GM12878 (cell line): ENCODE measurements at regions not wholly inside any gene's neighbourhood (a gene's known extent, or its start where the extent isn't known, plus 50 kb on each side); places are given as distances from the start of the nearest gene placed in this dataset.

Source experiments
- ATAC-seq: fragments of 200-7000 bp; cut with Tn5 transposase; 3 replicates; pipeline ENCODE4 v1.9.1; 2020; ENCODE audit warnings: mild to moderate bottlenecking, moderate library complexity
- BruUV-seq: library from RNA; stranded (reverse); fragments of 400-500 nt; replicated peaks from 2 replicates; lab custom pipeline; 2021; lab: Mats Ljungman, UMichigan
- CTCF ChIA-PET: fragments of 300-600 bp; sonication (Branson Sonifier 250); formaldehyde crosslinking; extraction: SDS; loops from one replicate; lab custom pipeline; 2021; ENCODE audit warnings: inconsistent platforms; lab: Yijun Ruan, JAX
- POLR2A ChIA-PET: fragments of 350-600 bp; formaldehyde crosslinking; extraction: SDS; loops from one replicate; lab custom pipeline; 2021; ENCODE audit warnings: inconsistent platforms; lab: Charles Lee
- RAD21 ChIA-PET: fragments of 300-600 bp; sonication (Branson Sonifier 250); formaldehyde crosslinking; loops from one replicate; lab custom pipeline; 2023; ENCODE audit warnings: antibody characterized with exemption; ENCODE audit not compliant: unreplicated experiment; lab: Charles Lee
- SMC1A ChIA-PET: fragments of 300-600 bp; sonication (Branson Sonifier 250); formaldehyde crosslinking; loops from one replicate; lab custom pipeline; 2023; ENCODE audit not compliant: unreplicated experiment, uncharacterized antibody; lab: Charles Lee
- DNase-seq: peaks from one replicate; pipeline ENCODE4 v3.0.0-alpha.2; 2011; ENCODE audit warnings: low read depth, low spot score
- FAIRE-seq: peaks from 3 replicates; lab custom pipeline; 2011; peaks lifted over from hg19 to GRCh38; lab: Jason Lieb, UNC
- H2AFZ ChIP-seq: 2 replicates; pipeline ENCODE4 v1.6.0; 2011; ENCODE audit warnings: low read depth, low read length, control low read depth; ENCODE audit not compliant: control insufficient read depth
- H3K27ac ChIP-seq: 2 replicates; pipeline ENCODE4 v1.5.1; 2011; ENCODE audit warnings: control low read depth; ENCODE audit not compliant: control insufficient read depth, insufficient read depth
- H3K27me3 ChIP-seq, 2 experiments: replicated peaks in 1 of 2; 2 replicates each; pipeline versions ENCODE4 v1.6.0 to v1.6.1; 2011; ENCODE audit warnings: low read length in 1 of 2; ENCODE audit not compliant: control insufficient read depth in 2 of 2, insufficient read depth in 2 of 2
- H3K36me3 ChIP-seq, 2 experiments: 2 replicates each; pipeline ENCODE4 v1.5.1; 2011; ENCODE audit warnings: low read length in 1 of 2; ENCODE audit not compliant: control insufficient read depth in 2 of 2, insufficient read depth in 2 of 2
- H3K4me1 ChIP-seq: 2 replicates; pipeline ENCODE4 v1.6.1; 2011; ENCODE audit warnings: mild to moderate bottlenecking, low read length, moderate library complexity, mixed read lengths; ENCODE audit not compliant: control insufficient read depth, insufficient read depth
- H3K4me2 ChIP-seq: 2 replicates; pipeline ENCODE4 v1.6.0; 2011; ENCODE audit warnings: control low read depth; ENCODE audit not compliant: control insufficient read depth, insufficient read depth
- H3K4me3 ChIP-seq: fragments of 200-600 bp; sonication (generic); 2 replicates; pipeline ENCODE4 v1.5.1; 2016
- H3K79me2 ChIP-seq: 2 replicates; pipeline ENCODE4 v1.6.0; 2011; ENCODE audit warnings: low read length; ENCODE audit not compliant: control insufficient read depth, insufficient read depth
- H3K9ac ChIP-seq: 2 replicates; pipeline ENCODE4 v1.8.0; 2011; ENCODE audit warnings: low read length, control low read depth, mixed read lengths; ENCODE audit not compliant: control insufficient read depth, insufficient read depth
- H3K9me3 ChIP-seq: replicated peaks from 3 replicates; pipeline ENCODE4 v1.5.1; 2011; ENCODE audit warnings: mild to moderate bottlenecking, low read length; ENCODE audit not compliant: control insufficient read depth, insufficient read depth
- H4K20me1 ChIP-seq: 2 replicates; pipeline ENCODE4 v1.6.0; 2011; ENCODE audit not compliant: control insufficient read depth, insufficient read depth
- ATF7 ChIP-seq: fragments of 450-650 bp; IDR thresholded peaks from 2 replicates; pipeline ENCODE4 v1.6.1; 2016; ENCODE audit warnings: low read depth, mild to moderate bottlenecking
- E2F8 ChIP-seq: fragments of 450-650 bp; IDR thresholded peaks from 2 replicates; pipeline ENCODE4 v1.6.1; 2018; ENCODE audit warnings: mild to moderate bottlenecking, low read depth, moderate library complexity; ENCODE audit not compliant: partially characterized antibody
- FOXM1 ChIP-seq: IDR thresholded peaks from 2 replicates; pipeline ENCODE4 v1.6.1; 2012; ENCODE audit warnings: low read depth, mild to moderate bottlenecking, inconsistent platforms, low read length, moderate library complexity
- IKZF1 ChIP-seq: fragments of 450-650 bp; conservative IDR thresholded peaks from 2 replicates; pipeline ENCODE4 v1.6.1; 2017; ENCODE audit warnings: antibody characterized with exemption, mild to moderate bottlenecking
- KDM1A ChIP-seq: fragments of 200-600 bp; sonication (generic); IDR thresholded peaks from 2 replicates; pipeline ENCODE4 v1.6.1; 2016; ENCODE audit warnings: borderline replicate concordance
- MEF2B ChIP-seq: fragments of 450-650 bp; IDR thresholded peaks from 2 replicates; pipeline ENCODE4 v1.6.1; 2018; ENCODE audit warnings: mild to moderate bottlenecking, moderate library complexity; ENCODE audit not compliant: partially characterized antibody, poor library complexity, severe bottlenecking
- MTA3 ChIP-seq: IDR thresholded peaks from 2 replicates; pipeline ENCODE4 v1.6.1; 2012; ENCODE audit warnings: low read length, inconsistent platforms, borderline replicate concordance
- MXI1 ChIP-seq: fragments of 150-350 bp; IDR thresholded peaks from 2 replicates; pipeline ENCODE4 v1.6.1; 2011; ENCODE audit warnings: low read depth, mild to moderate bottlenecking, inconsistent platforms, low read length, improper control_type of control experiment
- NFIC ChIP-seq: IDR thresholded peaks from 2 replicates; pipeline ENCODE4 v1.6.1; 2012; ENCODE audit warnings: low read depth, mild to moderate bottlenecking, inconsistent platforms, low read length, moderate library complexity
- NR2F1 ChIP-seq: fragments of 450-650 bp; conservative IDR thresholded peaks from 2 replicates; pipeline ENCODE4 v1.6.1; 2017; ENCODE audit warnings: mild to moderate bottlenecking
- PAX5 ChIP-seq: IDR thresholded peaks from 2 replicates; pipeline ENCODE4 v1.6.1; 2011; ENCODE audit warnings: low read depth, low read length, borderline replicate concordance
- WGBS: methylation state at CpG from one replicate; pipeline ENCODE4 v1.1.6; 2016; ENCODE audit warnings: low lambda C conversion rate; ENCODE audit not compliant: insufficient replicate concordance, insufficient coverage; ENCODE audit errors: missing lambda C conversion rate; 5-methylcytosine and 5-hydroxymethylcytosine counted together
- in situ Hi-C: fragments of 300-500 bp; cut with MboI; formaldehyde crosslinking; loops from 9 replicates; pipeline ENCODE4 v1.14.3; 2018; ENCODE audit warnings: mixed read lengths
- intact Hi-C: fragments of 100-400 bp; cut with micrococcal nuclease; formaldehyde crosslinking; loops from one replicate; pipeline ENCODE4 v1.14.2; 2022; ENCODE audit not compliant: unreplicated experiment
- TF ChIP-seq, protein P1 (sequence below): fragments of 450-650 bp; IDR thresholded peaks from 2 replicates; pipeline ENCODE4 v1.6.1; 2016; ENCODE audit warnings: mild to moderate bottlenecking, moderate library complexity, borderline replicate concordance
- TF ChIP-seq, protein P2 (sequence below): fragments of 150-350 bp; IDR thresholded peaks from 2 replicates; pipeline ENCODE4 v1.6.1; 2014; ENCODE audit warnings: mild to moderate bottlenecking, low read depth, low read length

- TF ChIP-seq PAX5 (no peak), IKZF1 (no peak)
- TF ChIP-seq, protein P1, sequence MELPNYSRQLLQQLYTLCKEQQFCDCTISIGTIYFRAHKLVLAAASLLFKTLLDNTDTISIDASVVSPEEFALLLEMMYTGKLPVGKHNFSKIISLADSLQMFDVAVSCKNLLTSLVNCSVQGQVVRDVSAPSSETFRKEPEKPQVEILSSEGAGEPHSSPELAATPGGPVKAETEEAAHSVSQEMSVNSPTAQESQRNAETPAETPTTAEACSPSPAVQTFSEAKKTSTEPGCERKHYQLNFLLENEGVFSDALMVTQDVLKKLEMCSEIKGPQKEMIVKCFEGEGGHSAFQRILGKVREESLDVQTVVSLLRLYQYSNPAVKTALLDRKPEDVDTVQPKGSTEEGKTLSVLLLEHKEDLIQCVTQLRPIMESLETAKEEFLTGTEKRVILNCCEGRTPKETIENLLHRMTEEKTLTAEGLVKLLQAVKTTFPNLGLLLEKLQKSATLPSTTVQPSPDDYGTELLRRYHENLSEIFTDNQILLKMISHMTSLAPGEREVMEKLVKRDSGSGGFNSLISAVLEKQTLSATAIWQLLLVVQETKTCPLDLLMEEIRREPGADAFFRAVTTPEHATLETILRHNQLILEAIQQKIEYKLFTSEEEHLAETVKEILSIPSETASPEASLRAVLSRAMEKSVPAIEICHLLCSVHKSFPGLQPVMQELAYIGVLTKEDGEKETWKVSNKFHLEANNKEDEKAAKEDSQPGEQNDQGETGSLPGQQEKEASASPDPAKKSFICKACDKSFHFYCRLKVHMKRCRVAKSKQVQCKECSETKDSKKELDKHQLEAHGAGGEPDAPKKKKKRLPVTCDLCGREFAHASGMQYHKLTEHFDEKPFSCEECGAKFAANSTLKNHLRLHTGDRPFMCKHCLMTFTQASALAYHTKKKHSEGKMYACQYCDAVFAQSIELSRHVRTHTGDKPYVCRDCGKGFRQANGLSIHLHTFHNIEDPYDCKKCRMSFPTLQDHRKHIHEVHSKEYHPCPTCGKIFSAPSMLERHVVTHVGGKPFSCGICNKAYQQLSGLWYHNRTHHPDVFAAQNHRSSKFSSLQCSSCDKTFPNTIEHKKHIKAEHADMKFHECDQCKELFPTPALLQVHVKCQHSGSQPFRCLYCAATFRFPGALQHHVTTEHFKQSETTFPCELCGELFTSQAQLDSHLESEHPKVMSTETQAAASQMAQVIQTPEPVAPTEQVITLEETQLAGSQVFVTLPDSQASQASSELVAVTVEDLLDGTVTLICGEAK: no peak
- TF ChIP-seq, protein P2, sequence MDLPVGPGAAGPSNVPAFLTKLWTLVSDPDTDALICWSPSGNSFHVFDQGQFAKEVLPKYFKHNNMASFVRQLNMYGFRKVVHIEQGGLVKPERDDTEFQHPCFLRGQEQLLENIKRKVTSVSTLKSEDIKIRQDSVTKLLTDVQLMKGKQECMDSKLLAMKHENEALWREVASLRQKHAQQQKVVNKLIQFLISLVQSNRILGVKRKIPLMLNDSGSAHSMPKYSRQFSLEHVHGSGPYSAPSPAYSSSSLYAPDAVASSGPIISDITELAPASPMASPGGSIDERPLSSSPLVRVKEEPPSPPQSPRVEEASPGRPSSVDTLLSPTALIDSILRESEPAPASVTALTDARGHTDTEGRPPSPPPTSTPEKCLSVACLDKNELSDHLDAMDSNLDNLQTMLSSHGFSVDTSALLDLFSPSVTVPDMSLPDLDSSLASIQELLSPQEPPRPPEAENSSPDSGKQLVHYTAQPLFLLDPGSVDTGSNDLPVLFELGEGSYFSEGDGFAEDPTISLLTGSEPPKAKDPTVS: no peak
Measured at GRCh38 chr4:132180020-132180427, 969.1 kb upstream of the PCDH10 start (continued).

DNA sequence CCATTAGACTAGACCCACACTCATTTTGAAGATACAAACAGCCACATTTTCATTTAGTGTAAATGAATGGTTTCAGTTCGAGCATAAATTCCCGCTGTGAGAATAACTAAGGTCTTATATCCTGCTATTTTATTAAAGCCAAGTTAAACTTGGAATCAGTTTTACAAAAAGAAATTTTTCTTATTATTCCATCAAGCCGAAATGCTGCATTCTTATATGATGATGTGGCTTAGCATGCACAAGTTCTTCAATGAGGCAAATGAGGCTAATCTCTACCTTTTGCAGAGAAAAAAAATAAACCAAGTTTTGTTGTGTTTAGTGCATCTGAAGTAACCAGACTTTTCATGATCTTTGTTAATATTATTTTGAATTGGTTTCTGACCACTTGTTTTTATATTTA lies 953.9 kb upstream of the PCDH10 start:
- ChIA-PET SMC1A (no interaction called here), RAD21 (no interaction called here), POLR2A (interaction anchor here (0.7 kb wide), 1 partner anchor 170 kb away, joined by 3 read pairs; no protein-coding TSS in a partner anchor), CTCF (no interaction called here)
- H2AFZ ChIP-seq: no peak overlapping the region
- no peaks in the 10 kb centered on the region for H3K4me1 ChIP-seq
- H3K36me3 ChIP-seq: no peaks in the 10 kb centered on the region
- no peaks in the 10 kb centered on the region for H3K9me3 ChIP-seq
- H3K27me3 ChIP-seq: no peaks in the 10 kb centered on the region
- 32% methylated on average over 3 of the region's 3 CpGs for WGBS
- no TSS peak for BruUV-seq
- no peak for DNase-seq
- TF ChIP-seq IKZF1: no peak
- TF ChIP-seq NR2F1: no peak
- TF ChIP-seq NFIC: no peak
- no peak for TF ChIP-seq FOXM1
- no peak for TF ChIP-seq MEF2B
- TF ChIP-seq MXI1: no peak
- no peak for TF ChIP-seq KDM1A
- TF ChIP-seq E2F8: no peak
- TF ChIP-seq MTA3: no peak
- no peak for TF ChIP-seq ATF7
- H3K79me2 ChIP-seq: no peaks in the 10 kb centered on the region
- no peak overlapping the region for H3K9ac ChIP-seq
- H4K20me1 ChIP-seq: no peaks in the 10 kb centered on the region
- intact Hi-C loops: no loop called here
- no peak overlapping the region for H3K27ac ChIP-seq
- H3K4me3 ChIP-seq: no peak overlapping the region
- H3K4me2 ChIP-seq: no peak overlapping the region
- no peak for FAIRE-seq
- in situ Hi-C loops: no loop called here
- ATAC-seq: no peak
